Spinal cord (tissue), 9 donors: ENCODE measurements at regions not wholly inside any gene's neighbourhood (a gene's known extent, or its start where the extent isn't known, plus 50 kb on each side); places are given as distances from the start of the nearest gene placed in this dataset.

Experiments
- DNase-seq, 6 donors: peaks; one replicate each; pipeline versions ENCODE4 v3.0.0 to v3.0.0-alpha.2; 2013 to 2015; ENCODE audit warnings: low spot score in 6 of 6, low read depth in 4 of 6
- H3K27ac ChIP-seq: one replicate; pipeline ENCODE4 v1.5.1; 2013; ENCODE audit warnings: low read depth, low read length, control low read depth
- H3K27me3 ChIP-seq: one replicate; pipeline ENCODE4 v1.6.1; 2013; ENCODE audit warnings: low read length; ENCODE audit not compliant: control insufficient read depth, insufficient read depth
- H3K36me3 ChIP-seq: one replicate; pipeline ENCODE4 v1.6.1; 2013; ENCODE audit warnings: low read length; ENCODE audit not compliant: control insufficient read depth, insufficient read depth
- H3K4me1 ChIP-seq: one replicate; pipeline ENCODE4 v1.6.1; 2013; ENCODE audit warnings: low read length; ENCODE audit not compliant: control insufficient read depth, insufficient read depth
- H3K4me3 ChIP-seq: one replicate; pipeline ENCODE4 v1.5.1; 2013; ENCODE audit warnings: low read depth, low read length, control low read depth
- H3K9me3 ChIP-seq: one replicate; pipeline ENCODE4 v1.6.1; 2013; ENCODE audit warnings: low read length; ENCODE audit not compliant: control insufficient read depth, insufficient read depth
- WGBS: methylation state at CpG from one replicate; pipeline ENCODE4 v1.1.5; 2013; ENCODE audit warnings: missing lambda C conversion rate; ENCODE audit not compliant: insufficient coverage; 5-methylcytosine and 5-hydroxymethylcytosine counted together
- donor health status: healthy.

- no peak overlapping the region for H3K27ac ChIP-seq
- no peak for DNase-seq
- H3K4me3 ChIP-seq = no peak overlapping the region
- H3K27me3 ChIP-seq = no peaks in the 10 kb centered on the region
- no peaks in the 10 kb centered on the region for H3K36me3 ChIP-seq
- no peaks in the 10 kb centered on the region for H3K4me1 ChIP-seq
- 81% methylated on average over 2 of the region's 7 CpGs for WGBS
- H3K9me3 ChIP-seq = no peaks in the 10 kb centered on the region
Observed at GRCh38 chr1:232873931-232874330, 68.7 kb downstream of the MAP10 start.

GRCh38 chr1:232875536-232875935 lies 70.3 kb downstream of the MAP10 start:
- no peaks in the 10 kb centered on the region for H3K4me1 ChIP-seq
- DNase-seq = no peak

GRCh38 chr1:232876506-232877364 lies 71.5 kb downstream of the MAP10 start:
- H3K4me1 ChIP-seq = no peaks in the 10 kb centered on the region
- H3K27ac ChIP-seq = no peak overlapping the region
- H3K4me3 ChIP-seq = no peak overlapping the region
- H3K9me3 ChIP-seq = no peaks in the 10 kb centered on the region
- no peaks in the 10 kb centered on the region for H3K36me3 ChIP-seq
- H3K27me3 ChIP-seq = no peaks in the 10 kb centered on the region
- WGBS = 96% methylated on average over 6 of the region's 11 CpGs
- no peak for DNase-seq

More at GRCh38 chr1:232875536-232875935, 70.3 kb downstream of the MAP10 start:
- Histone ChIP-seq H3K4me3 (no peak overlapping the region), H3K27ac (no peak overlapping the region), H3K9me3 (no peaks in the 10 kb centered on the region), H3K27me3 (no peaks in the 10 kb centered on the region), H3K36me3 (no peaks in the 10 kb centered on the region)
- WGBS = 85% methylated on average over 5 of the region's 5 CpGs

- Histone ChIP-seq H3K27ac (no peak overlapping the region), H3K4me3 (no peak overlapping the region), H3K36me3 (no peaks in the 10 kb centered on the region), H3K27me3 (no peaks in the 10 kb centered on the region), H3K4me1 (no peaks in the 10 kb centered on the region), H3K9me3 (no peaks in the 10 kb centered on the region)
- DNase-seq = no peak
- WGBS = 81% methylated on average over 6 of the region's 10 CpGs
Observed at GRCh38 chr1:232877365-232878028, 72.3 kb downstream of the MAP10 start.

- Histone ChIP-seq H3K9me3 (no peaks in the 10 kb centered on the region), H3K4me3 (no peak overlapping the region), H3K27ac (no peak overlapping the region), H3K36me3 (no peaks in the 10 kb centered on the region), H3K27me3 (no peaks in the 10 kb centered on the region), H3K4me1 (no peaks in the 10 kb centered on the region)
- peak in 1 of 6 donors; percentile 83 for DNase-seq
- whole genome bisulfite sequencing = no CpG with 5 or more reads among the region's 2 CpGs
Observed at GRCh38 chr1:232878086-232878485, 72.3 kb upstream of the NTPCR start.

- peak in 3 of 6 donors; percentile 13 to 77 (median 55) for DNase-seq
- WGBS = 51% methylated on average over 2 of the region's 3 CpGs
- no peaks in the 10 kb centered on the region for H3K36me3 ChIP-seq
- H3K4me1 ChIP-seq = no peaks in the 10 kb centered on the region
- H3K9me3 ChIP-seq = no peaks in the 10 kb centered on the region
- no peaks in the 10 kb centered on the region for H3K27me3 ChIP-seq
- H3K4me3 ChIP-seq = no peak overlapping the region
- H3K27ac ChIP-seq = no peak overlapping the region
Observed at GRCh38 chr1:232880354-232880753, 70.1 kb upstream of the NTPCR start.

- H3K4me3 ChIP-seq = no peak overlapping the region
- no peak for DNase-seq
- no peaks in the 10 kb centered on the region for H3K27me3 ChIP-seq
- no peaks in the 10 kb centered on the region for H3K4me1 ChIP-seq
- 94% methylated on average over 2 of the region's 4 CpGs for WGBS
- H3K27ac ChIP-seq = no peak overlapping the region
- no peaks in the 10 kb centered on the region for H3K9me3 ChIP-seq
- H3K36me3 ChIP-seq = no peaks in the 10 kb centered on the region
Observed at GRCh38 chr1:232883992-232884661, 66.3 kb upstream of the NTPCR start.

- no peaks in the 10 kb centered on the region for H3K4me1 ChIP-seq
- H3K36me3 ChIP-seq = no peaks in the 10 kb centered on the region
- no peak overlapping the region for H3K27ac ChIP-seq
- H3K9me3 ChIP-seq = no peaks in the 10 kb centered on the region
- H3K4me3 ChIP-seq = no peak overlapping the region
- WGBS = 64% methylated on average over 2 of the region's 2 CpGs
- H3K27me3 ChIP-seq = no peaks in the 10 kb centered on the region
- DNase-seq = no peak
Observed at GRCh38 chr1:232886271-232886670, 64.1 kb upstream of the NTPCR start.

- Histone ChIP-seq H3K4me3 (no peak overlapping the region), H3K9me3 (no peaks in the 10 kb centered on the region), H3K27ac (no peak overlapping the region), H3K4me1 (no peaks in the 10 kb centered on the region), H3K27me3 (no peaks in the 10 kb centered on the region), H3K36me3 (no peaks in the 10 kb centered on the region)
- peak in 1 of 6 donors; percentile 67 for DNase-seq
- 100% methylated on average over 1 of the region's 5 CpGs for WGBS
Observed at GRCh38 chr1:232890340-232890943, 60.0 kb upstream of the NTPCR start.
